Adrenal gland (tissue), 5 donors: ENCODE measurements at regions not wholly inside any gene's neighbourhood (a gene's known extent, or its start where the extent isn't known, plus 50 kb on each side); places are given as distances from the start of the nearest gene placed in this dataset.

Experiments
- POLR2A ChIP-seq, 2 donors: fragments of 450-650 bp; IDR thresholded peaks; one replicate each; pipeline ENCODE4 v1.6.1; 2017; ENCODE audit warnings: antibody characterized with exemption in 2 of 2, mild to moderate bottlenecking in 2 of 2, moderate library complexity in 1 of 2
- TF ChIP-seq, protein P1 (sequence below), 6 experiments: fragments of 450-650 bp in 4 of 6; fragments of 200-600 bp in 2 of 6; sonication (generic) in 1 of 6; IDR thresholded peaks; 1 replicate in 5 of 6; 2 replicates in 1 of 6; pipeline versions ENCODE4 v1.5.1 to v1.8.0; 2016 to 2021; ENCODE audit warnings: antibody characterized with exemption in 6 of 6, mild to moderate bottlenecking in 2 of 6, moderate library complexity in 1 of 6
- donor health status: DM: no; HTN: no; CAD: no.

DNA sequence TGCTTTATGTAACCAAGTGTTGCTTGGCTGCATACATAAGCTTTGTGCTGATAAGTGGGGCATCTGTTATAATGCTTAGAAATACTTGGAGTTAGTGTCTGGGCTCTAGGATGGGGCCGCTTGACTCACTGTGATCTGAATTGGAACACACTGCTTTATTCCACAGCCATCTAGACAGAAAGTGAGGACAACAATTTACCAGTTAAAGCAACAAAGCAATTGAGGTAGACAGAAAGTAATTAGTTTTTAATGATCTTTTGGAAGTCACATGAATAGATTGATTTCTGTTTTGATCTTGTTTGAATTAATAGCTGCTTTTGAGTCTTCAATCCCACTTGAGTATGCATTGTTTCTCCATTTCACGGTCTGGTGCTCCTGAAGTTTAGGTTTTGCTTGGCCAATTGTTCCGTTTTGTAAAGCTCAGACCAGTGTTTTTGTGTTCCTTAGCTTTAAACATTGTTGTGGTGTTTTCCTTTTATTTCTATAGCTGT, 157.5 kb downstream of the TRMT11 start:
- TF ChIP-seq, protein P1, sequence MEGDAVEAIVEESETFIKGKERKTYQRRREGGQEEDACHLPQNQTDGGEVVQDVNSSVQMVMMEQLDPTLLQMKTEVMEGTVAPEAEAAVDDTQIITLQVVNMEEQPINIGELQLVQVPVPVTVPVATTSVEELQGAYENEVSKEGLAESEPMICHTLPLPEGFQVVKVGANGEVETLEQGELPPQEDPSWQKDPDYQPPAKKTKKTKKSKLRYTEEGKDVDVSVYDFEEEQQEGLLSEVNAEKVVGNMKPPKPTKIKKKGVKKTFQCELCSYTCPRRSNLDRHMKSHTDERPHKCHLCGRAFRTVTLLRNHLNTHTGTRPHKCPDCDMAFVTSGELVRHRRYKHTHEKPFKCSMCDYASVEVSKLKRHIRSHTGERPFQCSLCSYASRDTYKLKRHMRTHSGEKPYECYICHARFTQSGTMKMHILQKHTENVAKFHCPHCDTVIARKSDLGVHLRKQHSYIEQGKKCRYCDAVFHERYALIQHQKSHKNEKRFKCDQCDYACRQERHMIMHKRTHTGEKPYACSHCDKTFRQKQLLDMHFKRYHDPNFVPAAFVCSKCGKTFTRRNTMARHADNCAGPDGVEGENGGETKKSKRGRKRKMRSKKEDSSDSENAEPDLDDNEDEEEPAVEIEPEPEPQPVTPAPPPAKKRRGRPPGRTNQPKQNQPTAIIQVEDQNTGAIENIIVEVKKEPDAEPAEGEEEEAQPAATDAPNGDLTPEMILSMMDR (IDR thresholded peaks at IDR 0.05): no peak
- TF ChIP-seq POLR2A (IDR thresholded peaks at IDR 0.05): no peak
